HFFc6 (cell line): ENCODE measurements at regions not wholly inside any gene's neighbourhood (a gene's known extent, or its start where the extent isn't known, plus 50 kb on each side); places are given as distances from the start of the nearest gene placed in this dataset.

Experiments used
- DNase-seq: peaks from one replicate; pipeline ENCODE4 v3.0.0-alpha.2; 2018
- H3K27ac Mint-ChIP-seq: 2 replicates; pipeline ENCODE4 v1.8.0; 2020; ENCODE audit warnings: mild to moderate bottlenecking, mixed read lengths
- H3K27me3 Mint-ChIP-seq: 2 replicates; pipeline ENCODE4 v1.8.0; 2021; ENCODE audit warnings: mild to moderate bottlenecking, moderate library complexity, mixed read lengths; ENCODE audit not compliant: insufficient read depth
- H3K36me3 Mint-ChIP-seq: 2 replicates; pipeline ENCODE4 v1.8.0; 2021; ENCODE audit warnings: low read depth, mixed read lengths
- H3K4me1 Mint-ChIP-seq: 2 replicates; pipeline ENCODE4 v1.8.0; 2020; ENCODE audit warnings: low read depth, mixed read lengths
- H3K4me3 Mint-ChIP-seq: 2 replicates; pipeline ENCODE4 v1.8.0; 2020; ENCODE audit warnings: mild to moderate bottlenecking, moderate library complexity, mixed read lengths
- H3K9me3 Mint-ChIP-seq: 2 replicates; pipeline ENCODE4 v1.8.0; 2020; ENCODE audit warnings: mild to moderate bottlenecking, mixed read lengths
- TF ChIP-seq, protein P1 (sequence below): fragments of 200-600 bp; sonication (generic); IDR thresholded peaks from 2 replicates; pipeline ENCODE4 v1.5.0; 2021; ENCODE audit warnings: antibody characterized with exemption, mild to moderate bottlenecking

DNA sequence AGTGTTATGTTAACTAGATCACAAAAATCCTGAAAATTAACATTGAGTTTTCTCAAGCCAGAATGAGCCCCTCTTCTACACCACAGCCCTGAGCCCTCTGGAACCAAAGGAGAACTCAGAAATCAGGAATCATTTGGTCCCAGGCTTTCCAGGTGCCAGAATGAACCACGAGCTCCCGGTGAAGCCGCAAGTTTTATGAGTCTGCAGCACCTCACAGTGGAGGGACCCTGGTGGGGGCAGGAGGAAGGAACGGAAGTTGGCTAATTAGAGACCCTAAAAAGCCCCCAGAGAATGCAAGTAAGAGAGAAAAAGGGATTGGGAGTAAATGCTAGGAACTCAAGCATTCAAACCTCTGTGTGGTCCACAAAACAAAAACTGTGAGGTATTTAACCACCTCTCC, 52.9 kb upstream of the BCL2L14 start:
- DNase-seq: no peak
- TF ChIP-seq, protein P1, sequence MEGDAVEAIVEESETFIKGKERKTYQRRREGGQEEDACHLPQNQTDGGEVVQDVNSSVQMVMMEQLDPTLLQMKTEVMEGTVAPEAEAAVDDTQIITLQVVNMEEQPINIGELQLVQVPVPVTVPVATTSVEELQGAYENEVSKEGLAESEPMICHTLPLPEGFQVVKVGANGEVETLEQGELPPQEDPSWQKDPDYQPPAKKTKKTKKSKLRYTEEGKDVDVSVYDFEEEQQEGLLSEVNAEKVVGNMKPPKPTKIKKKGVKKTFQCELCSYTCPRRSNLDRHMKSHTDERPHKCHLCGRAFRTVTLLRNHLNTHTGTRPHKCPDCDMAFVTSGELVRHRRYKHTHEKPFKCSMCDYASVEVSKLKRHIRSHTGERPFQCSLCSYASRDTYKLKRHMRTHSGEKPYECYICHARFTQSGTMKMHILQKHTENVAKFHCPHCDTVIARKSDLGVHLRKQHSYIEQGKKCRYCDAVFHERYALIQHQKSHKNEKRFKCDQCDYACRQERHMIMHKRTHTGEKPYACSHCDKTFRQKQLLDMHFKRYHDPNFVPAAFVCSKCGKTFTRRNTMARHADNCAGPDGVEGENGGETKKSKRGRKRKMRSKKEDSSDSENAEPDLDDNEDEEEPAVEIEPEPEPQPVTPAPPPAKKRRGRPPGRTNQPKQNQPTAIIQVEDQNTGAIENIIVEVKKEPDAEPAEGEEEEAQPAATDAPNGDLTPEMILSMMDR: no peak
- no peaks in the 10 kb centered on the region for H3K36me3 Mint-ChIP-seq
- H3K27me3 Mint-ChIP-seq: peaks cover 27% of the 10 kb centered on the region
- peaks cover 17% of the 10 kb centered on the region for H3K4me1 Mint-ChIP-seq
- no peak overlapping the region for H3K4me3 Mint-ChIP-seq
- no peaks in the 10 kb centered on the region for H3K9me3 Mint-ChIP-seq
- H3K27ac Mint-ChIP-seq: no peak overlapping the region

GRCh38 chr12:12018454-12018853, 52.3 kb upstream of the BCL2L14 start:
- H3K4me3 Mint-ChIP-seq: no peak overlapping the region
- DNase-seq: peak; percentile 25
- peaks cover 17% of the 10 kb centered on the region for H3K4me1 Mint-ChIP-seq
- no peaks in the 10 kb centered on the region for H3K9me3 Mint-ChIP-seq
- no peak overlapping the region for H3K27ac Mint-ChIP-seq
- peaks cover 33% of the 10 kb centered on the region for H3K27me3 Mint-ChIP-seq
- TF ChIP-seq, protein P1: no peak
- H3K36me3 Mint-ChIP-seq: no peaks in the 10 kb centered on the region

DNA sequence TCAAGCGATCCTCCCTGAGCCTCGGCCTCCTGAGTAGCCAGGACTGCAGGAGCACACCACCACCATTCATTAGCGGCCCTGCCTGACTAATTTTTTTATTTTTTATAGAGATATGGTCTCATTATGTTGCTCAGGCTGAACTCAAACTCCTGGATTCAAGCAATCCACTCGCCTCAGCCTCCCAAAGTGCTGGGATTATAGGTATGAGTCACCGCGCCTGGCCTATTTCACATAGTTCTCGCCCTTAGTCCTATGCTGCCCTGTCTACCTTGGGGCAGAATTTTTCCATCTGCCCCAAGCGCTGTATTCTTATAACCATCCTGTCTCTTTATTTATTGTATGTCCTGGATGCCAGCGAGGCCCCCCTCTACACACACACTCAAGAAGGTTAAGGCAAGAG, 50.9 kb upstream of the BCL2L14 start:
- H3K36me3 Mint-ChIP-seq: no peaks in the 10 kb centered on the region
- H3K4me1 Mint-ChIP-seq: peaks cover 17% of the 10 kb centered on the region
- peaks cover 37% of the 10 kb centered on the region for H3K27me3 Mint-ChIP-seq
- DNase-seq: no peak
- no peaks in the 10 kb centered on the region for H3K9me3 Mint-ChIP-seq
- no peak overlapping the region for H3K4me3 Mint-ChIP-seq
- TF ChIP-seq, protein P1: no peak
- H3K27ac Mint-ChIP-seq: no peak overlapping the region

DNA sequence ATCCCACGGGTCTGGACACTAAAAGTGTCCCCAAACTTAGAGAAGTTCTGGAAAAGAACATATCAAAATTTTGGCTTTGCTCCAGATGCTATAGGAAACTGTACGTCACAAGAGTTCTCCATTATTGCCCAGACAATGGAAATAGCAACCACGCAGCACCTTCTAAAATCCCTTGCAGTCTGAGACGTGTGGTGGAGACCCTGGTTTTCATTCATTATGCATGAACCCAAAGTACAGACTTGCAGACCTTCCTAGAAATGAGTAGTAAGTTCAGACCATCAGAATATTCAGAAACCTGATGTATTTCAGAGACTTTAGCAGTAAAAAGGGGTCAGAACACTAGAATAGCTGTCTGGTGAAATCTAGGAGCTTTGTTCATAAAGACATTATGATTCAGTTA, 50.0 kb upstream of the BCL2L14 start:
- no peak overlapping the region for H3K27ac Mint-ChIP-seq
- no peak overlapping the region for H3K4me3 Mint-ChIP-seq
- no peaks in the 10 kb centered on the region for H3K9me3 Mint-ChIP-seq
- H3K36me3 Mint-ChIP-seq: no peaks in the 10 kb centered on the region
- DNase-seq: no peak
- H3K4me1 Mint-ChIP-seq: peaks cover 17% of the 10 kb centered on the region
- H3K27me3 Mint-ChIP-seq: peaks cover 38% of the 10 kb centered on the region
- TF ChIP-seq, protein P1: no peak
